HCT116 (cell line): ENCODE measurements at regions not wholly inside any gene's neighbourhood (a gene's known extent, or its start where the extent isn't known, plus 50 kb on each side); places are given as distances from the start of the nearest gene placed in this dataset.

Experiments used
- CEBPB ChIP-seq: IDR thresholded peaks from 2 replicates; pipeline ENCODE4 v1.6.1; 2012; ENCODE audit warnings: low read depth
- ELF1 ChIP-seq: IDR thresholded peaks from 2 replicates; pipeline ENCODE4 v1.6.1; 2012; ENCODE audit warnings: low read depth, borderline replicate concordance
- EZH2phosphoT487 ChIP-seq: fragments of 200-600 bp; IDR thresholded peaks from 2 replicates; pipeline ENCODE4 v1.6.1; 2018; ENCODE audit warnings: antibody characterized with exemption, borderline replicate concordance
- POLR2A ChIP-seq: IDR thresholded peaks from 2 replicates; pipeline ENCODE4 v1.7.0; 2011; ENCODE audit warnings: borderline replicate concordance; ENCODE audit not compliant: insufficient read depth, insufficient read length; ENCODE audit errors: extremely low read depth
- TF ChIP-seq, protein P1 (sequence below), 3 experiments: fragments of 200-600 bp in 1 of 3; sonication (generic) in 1 of 3; IDR thresholded peaks in 2 of 3; conservative IDR thresholded peaks in 1 of 3; 2 replicates each; pipeline ENCODE4 v1.5.1; 2012 to 2017; ENCODE audit warnings: low read depth in 2 of 3, low read length in 2 of 3, antibody characterized with exemption in 1 of 3, borderline replicate concordance in 1 of 3, control low read depth in 1 of 3, mild to moderate bottlenecking in 1 of 3, mixed read lengths in 1 of 3, mixed run types in 1 of 3, moderate library complexity in 1 of 3; ENCODE audit not compliant: insufficient read depth in 1 of 3

DNA sequence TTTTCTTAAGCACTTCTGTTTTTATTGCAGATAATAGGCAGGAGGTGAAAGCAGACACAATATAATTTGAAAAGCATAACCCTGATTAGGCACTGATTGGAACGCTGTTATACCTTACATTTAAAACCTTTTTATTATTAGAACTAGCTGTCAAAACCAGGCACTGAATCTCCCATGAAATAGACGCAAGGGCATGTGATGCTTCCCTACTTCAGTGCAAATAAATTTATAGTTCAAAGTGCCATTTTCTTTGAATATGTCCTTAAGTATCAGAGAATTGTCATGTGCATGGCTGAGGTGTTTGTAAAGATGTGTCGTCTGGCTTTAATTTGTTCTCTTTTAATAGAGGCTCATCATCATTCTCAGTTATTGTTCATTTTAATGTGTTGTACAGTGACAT, 386.0 kb downstream of the NR2F2 start:
- TF ChIP-seq ELF1 (no peak), POLR2A (no peak), CEBPB (no peak), EZH2phosphoT487 (no peak)
- TF ChIP-seq, protein P1, sequence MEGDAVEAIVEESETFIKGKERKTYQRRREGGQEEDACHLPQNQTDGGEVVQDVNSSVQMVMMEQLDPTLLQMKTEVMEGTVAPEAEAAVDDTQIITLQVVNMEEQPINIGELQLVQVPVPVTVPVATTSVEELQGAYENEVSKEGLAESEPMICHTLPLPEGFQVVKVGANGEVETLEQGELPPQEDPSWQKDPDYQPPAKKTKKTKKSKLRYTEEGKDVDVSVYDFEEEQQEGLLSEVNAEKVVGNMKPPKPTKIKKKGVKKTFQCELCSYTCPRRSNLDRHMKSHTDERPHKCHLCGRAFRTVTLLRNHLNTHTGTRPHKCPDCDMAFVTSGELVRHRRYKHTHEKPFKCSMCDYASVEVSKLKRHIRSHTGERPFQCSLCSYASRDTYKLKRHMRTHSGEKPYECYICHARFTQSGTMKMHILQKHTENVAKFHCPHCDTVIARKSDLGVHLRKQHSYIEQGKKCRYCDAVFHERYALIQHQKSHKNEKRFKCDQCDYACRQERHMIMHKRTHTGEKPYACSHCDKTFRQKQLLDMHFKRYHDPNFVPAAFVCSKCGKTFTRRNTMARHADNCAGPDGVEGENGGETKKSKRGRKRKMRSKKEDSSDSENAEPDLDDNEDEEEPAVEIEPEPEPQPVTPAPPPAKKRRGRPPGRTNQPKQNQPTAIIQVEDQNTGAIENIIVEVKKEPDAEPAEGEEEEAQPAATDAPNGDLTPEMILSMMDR (IDR thresholded peaks at IDR 0.05 in 2 of 3, conservative IDR thresholded peaks at IDR 0.05 in 1 of 3; ENCODE audit: borderline replicate concordance in 1 of 3, insufficient read depth in 1 of 3, low read depth in 2 of 3, low read length in 2 of 3): no peak
